Motor neuron (in vitro differentiated cells): ENCODE measurements at regions not wholly inside any gene's neighbourhood (a gene's known extent, or its start where the extent isn't known, plus 50 kb on each side); places are given as distances from the start of the nearest gene placed in this dataset.

Source experiments
- ATAC-seq, 8 experiments: fragments of 200-7000 bp; cut with Tn5 transposase; replicated peaks in 6 of 8; 2 replicates each; pipeline ENCODE4 v1.8.0; 2021; ENCODE audit warnings: mild to moderate bottlenecking in 8 of 8, moderate library complexity in 8 of 8
- H3K27ac ChIP-seq, 2 donors: fragments of 250-450 bp; sonication (Bioruptor Pico); 2 replicates each; pipeline ENCODE4 v1.9.0; 2021; ENCODE audit warnings: antibody characterized with exemption in 2 of 2, mild to moderate bottlenecking in 2 of 2, moderate library complexity in 1 of 2
- H3K4me1 ChIP-seq, 2 donors: fragments of 250-450 bp; sonication (Bioruptor Pico); replicated peaks in 1 of 2; 2 replicates each; pipeline ENCODE4 v1.6.1; 2021; ENCODE audit warnings: antibody characterized with exemption in 2 of 2, mild to moderate bottlenecking in 2 of 2, moderate library complexity in 1 of 2
- H3K4me3 ChIP-seq, 5 donors: fragments of 250-450 bp; sonication (Bioruptor Pico); 2 replicates each; pipeline ENCODE4 v1.9.0; 2021; ENCODE audit warnings: antibody characterized with exemption in 5 of 5, mild to moderate bottlenecking in 5 of 5, moderate library complexity in 4 of 5
- WGBS, 10 experiments: fragments of 450-650 bp; shearing (Covaris generic); methylation state at CpG; one replicate each; pipeline ENCODE4 v1.0.0; 2022; 5-methylcytosine and 5-hydroxymethylcytosine counted together
- in situ Hi-C, 9 experiments: fragments of 400-800 bp; cut with MboI; loops; one replicate each; pipeline ENCODE4 v1.15.0; 2021; ENCODE audit warnings: low sequenced_read_pairs in 9 of 9, low pct_unique_long_range_greater_than_20kb in 2 of 9; ENCODE audit not compliant: unreplicated experiment in 9 of 9

GRCh38 chr18:47461406-47461948 is 210.0 kb upstream of the SKOR2 start:
- H3K4me3 ChIP-seq = no peak overlapping the region
- no peak overlapping the region for H3K27ac ChIP-seq
- peak in 3 of 8 experiments; percentile 26 to 88 (median 61) for ATAC-seq
- WGBS, 10 experiments = 10 to 93% (median 60%) methylated on average over 1 to 6 of the region's 6 CpGs; no CpG with 5 or more reads in 1 of the 10 experiments
- in situ Hi-C loops = loop anchor here in 1 of 9 experiments (25.0 kb wide), 1 partner anchor 99 kb away; no protein-coding TSS in a partner anchor
- no peaks in the 10 kb centered on the region for H3K4me1 ChIP-seq

GRCh38 chr18:47458483-47458882 is 207.0 kb upstream of the SKOR2 start:
- no peak for ATAC-seq
- H3K4me3 ChIP-seq = no peak overlapping the region
- H3K4me1 ChIP-seq = no peaks in the 10 kb centered on the region
- no peak overlapping the region for H3K27ac ChIP-seq
- in situ Hi-C loops = loop anchor here in 1 of 9 experiments (25.0 kb wide), 1 partner anchor 96 kb away; no protein-coding TSS in a partner anchor

- in situ Hi-C loops = loop anchor here in 1 of 9 experiments (25.0 kb wide), 1 partner anchor 95 kb away; no protein-coding TSS in a partner anchor
- no peak overlapping the region for H3K4me3 ChIP-seq
- WGBS, 10 experiments = 0 to 100% (median 75%) methylated on average over 1 of the region's 1 CpG; no CpG with 5 or more reads in 3 of the 10 experiments
- H3K27ac ChIP-seq = no peak overlapping the region
- no peaks in the 10 kb centered on the region for H3K4me1 ChIP-seq
- no peak for ATAC-seq
Measured at GRCh38 chr18:47457614-47458013, 206.2 kb upstream of the SKOR2 start.

- WGBS, 10 experiments = 0 to 93% (median 76%) methylated on average over 1 to 4 of the region's 4 CpGs; no CpG with 5 or more reads in 3 of the 10 experiments
- in situ Hi-C loops = loop anchor here in 1 of 9 experiments (25.0 kb wide), 1 partner anchor 91 kb away; no protein-coding TSS in a partner anchor
- no peak for ATAC-seq
- Histone ChIP-seq H3K27ac (no peak overlapping the region), H3K4me3 (no peak overlapping the region), H3K4me1 (no peaks in the 10 kb centered on the region)
Measured at GRCh38 chr18:47453038-47453437, 201.6 kb upstream of the SKOR2 start.

- WGBS, 10 experiments = 18 to 100% (median 70%) methylated on average over 1 to 2 of the region's 6 CpGs; no CpG with 5 or more reads in 6 of the 10 experiments
- Histone ChIP-seq H3K4me3 (no peak overlapping the region), H3K27ac (no peak overlapping the region), H3K4me1 (no peaks in the 10 kb centered on the region)
- ATAC-seq = no peak
- in situ Hi-C loops = no loop called here
Measured at GRCh38 chr18:47448956-47449355, 197.5 kb upstream of the SKOR2 start.

GRCh38 chr18:47441914-47442313 is 190.5 kb upstream of the SKOR2 start:
- Histone ChIP-seq H3K4me3 (no peak overlapping the region), H3K27ac (no peak overlapping the region), H3K4me1 (no peaks in the 10 kb centered on the region)
- 0 to 80% (median 59%) methylated on average over 1 to 4 of the region's 4 CpGs for whole genome bisulfite sequencing, 10 experiments
- in situ Hi-C loops = no loop called here
- ATAC-seq = peak in 2 of 8 experiments; percentile 26

- Histone ChIP-seq H3K4me3 (no peak overlapping the region), H3K27ac (no peak overlapping the region), H3K4me1 (peaks cover 0 to 7% of the 10 kb centered on the region in 2 donors)
- in situ Hi-C loops = no loop called here
- no peak for ATAC-seq
Measured at GRCh38 chr18:47438001-47438400, 186.5 kb upstream of the SKOR2 start.

GRCh38 chr18:47436871-47437270 is 185.4 kb upstream of the SKOR2 start:
- WGBS, 10 experiments = 0 to 71% (median 60%) methylated on average over 1 of the region's 1 CpG; no CpG with 5 or more reads in 7 of the 10 experiments
- H3K4me1 ChIP-seq = peaks cover 0 to 7% of the 10 kb centered on the region in 2 donors
- no peak overlapping the region for H3K27ac ChIP-seq
- in situ Hi-C loops = no loop called here
- no peak overlapping the region for H3K4me3 ChIP-seq
- peak in 2 of 8 experiments; percentile 28 to 35 for ATAC-seq

- in situ Hi-C loops = no loop called here
- Histone ChIP-seq H3K4me3 (no peak overlapping the region), H3K4me1 (peaks cover 0 to 7% of the 10 kb centered on the region in 2 donors), H3K27ac (no peak overlapping the region)
- WGBS, 10 experiments = 20 to 86% (median 78%) methylated on average over 1 of the region's 1 CpG; no CpG with 5 or more reads in 6 of the 10 experiments
- peak in 4 of 8 experiments; percentile 34 to 62 (median 50) for ATAC-seq
Measured at GRCh38 chr18:47434214-47434746, 182.8 kb upstream of the SKOR2 start.

- in situ Hi-C loops = no loop called here
- Histone ChIP-seq H3K27ac (no peak overlapping the region), H3K4me3 (no peak overlapping the region), H3K4me1 (peaks cover 0 to 2% of the 10 kb centered on the region in 2 donors)
- ATAC-seq = peak in 3 of 8 experiments; percentile 31 to 70 (median 32)
- WGBS, 10 experiments = 0 to 86% (median 76%) methylated on average over 4 to 9 of the region's 10 CpGs; no CpG with 5 or more reads in 1 of the 10 experiments
Measured at GRCh38 chr18:47427923-47428637, 176.6 kb upstream of the SKOR2 start.

GRCh38 chr18:47427072-47427471 is 175.6 kb upstream of the SKOR2 start:
- peaks cover 0 to 2% of the 10 kb centered on the region in 2 donors for H3K4me1 ChIP-seq
- peak in 3 of 8 experiments; percentile 26 to 82 (median 67) for ATAC-seq
- H3K4me3 ChIP-seq = no peak overlapping the region
- in situ Hi-C loops = no loop called here
- no peak overlapping the region for H3K27ac ChIP-seq

GRCh38 chr18:47425365-47425764 is 173.9 kb upstream of the SKOR2 start:
- Histone ChIP-seq H3K27ac (no peak overlapping the region), H3K4me3 (no peak overlapping the region), H3K4me1 (peaks cover 0 to 2% of the 10 kb centered on the region in 2 donors)
- no peak for ATAC-seq
- in situ Hi-C loops = no loop called here
- WGBS, 10 experiments = 20 to 100% (median 85%) methylated on average over 1 to 5 of the region's 7 CpGs; no CpG with 5 or more reads in 5 of the 10 experiments

- in situ Hi-C loops = no loop called here
- H3K4me3 ChIP-seq = no peak overlapping the region
- no peaks in the 10 kb centered on the region for H3K4me1 ChIP-seq
- H3K27ac ChIP-seq = no peak overlapping the region
- ATAC-seq = peak; percentile 48 to 99 (median 92)
- WGBS, 10 experiments = 15 to 100% (median 45%) methylated on average over 1 to 5 of the region's 6 CpGs; no CpG with 5 or more reads in 3 of the 10 experiments
Measured at GRCh38 chr18:47422524-47422923, 171.1 kb upstream of the SKOR2 start.
